Astrocyte (in vitro differentiated cells and primary cell): ENCODE measurements at regions not wholly inside any gene's neighbourhood (a gene's known extent, or its start where the extent isn't known, plus 50 kb on each side); places are given as distances from the start of the nearest gene placed in this dataset.

Experiments
- DNase-seq: peaks from one replicate; pipeline ENCODE4 v3.0.0-alpha.2; 2010; ENCODE audit warnings: low read depth
- FAIRE-seq: peaks from 2 replicates; lab custom pipeline; 2011; peaks lifted over from hg19 to GRCh38; lab: Jason Lieb, UNC
- H2AFZ ChIP-seq: 2 replicates; pipeline ENCODE4 v1.6.0; 2012; ENCODE audit warnings: low read depth, low read length, inconsistent platforms
- H3K27ac ChIP-seq: 2 replicates; pipeline ENCODE4 v1.5.1; 2011; ENCODE audit warnings: low read depth, low read length, inconsistent platforms
- H3K27me3 ChIP-seq: 2 replicates; pipeline ENCODE4 v1.6.0; 2011; ENCODE audit warnings: low read length, inconsistent platforms; ENCODE audit not compliant: insufficient read depth
- H3K36me3 ChIP-seq: 2 replicates; pipeline ENCODE4 v1.5.1; 2011; ENCODE audit warnings: low read length, inconsistent platforms; ENCODE audit not compliant: insufficient read depth
- H3K4me1 ChIP-seq: 2 replicates; pipeline ENCODE4 v1.5.1; 2011; ENCODE audit warnings: low read length, inconsistent platforms; ENCODE audit not compliant: insufficient read depth
- H3K4me2 ChIP-seq: 2 replicates; pipeline ENCODE4 v1.6.0; 2012; ENCODE audit warnings: low read length, inconsistent platforms
- H3K4me3 ChIP-seq: 2 replicates; pipeline ENCODE4 v1.5.1; 2011; ENCODE audit warnings: low read depth, mild to moderate bottlenecking, low read length, inconsistent platforms; ENCODE audit not compliant: insufficient read depth
- H3K79me2 ChIP-seq: 2 replicates; pipeline ENCODE4 v1.6.0; 2012; ENCODE audit warnings: mild to moderate bottlenecking, low read length, inconsistent platforms; ENCODE audit not compliant: insufficient read depth
- H3K9ac ChIP-seq: 2 replicates; pipeline ENCODE4 v1.6.0; 2012; ENCODE audit warnings: mild to moderate bottlenecking, low read length, inconsistent platforms
- H3K9me3 ChIP-seq: 2 replicates; pipeline ENCODE4 v1.5.1; 2012; ENCODE audit warnings: low read depth, mild to moderate bottlenecking, low read length, inconsistent platforms; ENCODE audit not compliant: insufficient read depth
- H4K20me1 ChIP-seq: 2 replicates; pipeline ENCODE4 v1.6.0; 2012; ENCODE audit warnings: low read length, inconsistent platforms; ENCODE audit not compliant: insufficient read depth
- H3K27ac Mint-ChIP-seq: one replicate; pipeline ENCODE4 v1.8.0; 2021; ENCODE audit warnings: mild to moderate bottlenecking, mixed read lengths; ENCODE audit not compliant: unreplicated experiment
- H3K27me3 Mint-ChIP-seq: one replicate; pipeline ENCODE4 v1.8.0; 2021; ENCODE audit warnings: low read depth, mixed read lengths; ENCODE audit not compliant: unreplicated experiment
- H3K36me3 Mint-ChIP-seq: one replicate; pipeline ENCODE4 v1.8.0; 2021; ENCODE audit warnings: low read depth, mixed read lengths; ENCODE audit not compliant: unreplicated experiment
- H3K4me1 Mint-ChIP-seq: one replicate; pipeline ENCODE4 v1.8.0; 2021; ENCODE audit warnings: low read depth, mixed read lengths; ENCODE audit not compliant: unreplicated experiment
- H3K4me3 Mint-ChIP-seq: one replicate; pipeline ENCODE4 v1.8.0; 2021; ENCODE audit warnings: mild to moderate bottlenecking, moderate library complexity, mixed read lengths; ENCODE audit not compliant: unreplicated experiment
- H3K9me3 Mint-ChIP-seq: one replicate; pipeline ENCODE4 v1.8.0; 2021; ENCODE audit warnings: mild to moderate bottlenecking, mixed read lengths; ENCODE audit not compliant: unreplicated experiment
- EZH2 ChIP-seq: IDR thresholded peaks from 2 replicates; pipeline ENCODE4 v1.6.1; 2012; ENCODE audit warnings: mild to moderate bottlenecking, low read length, inconsistent platforms; ENCODE audit not compliant: insufficient read depth
- TF ChIP-seq, protein P1 (sequence below): IDR thresholded peaks from 2 replicates; pipeline ENCODE4 v1.5.1; 2011; ENCODE audit warnings: low read depth, mild to moderate bottlenecking, inconsistent platforms, low read length, moderate library complexity; ENCODE audit not compliant: insufficient read depth

DNA sequence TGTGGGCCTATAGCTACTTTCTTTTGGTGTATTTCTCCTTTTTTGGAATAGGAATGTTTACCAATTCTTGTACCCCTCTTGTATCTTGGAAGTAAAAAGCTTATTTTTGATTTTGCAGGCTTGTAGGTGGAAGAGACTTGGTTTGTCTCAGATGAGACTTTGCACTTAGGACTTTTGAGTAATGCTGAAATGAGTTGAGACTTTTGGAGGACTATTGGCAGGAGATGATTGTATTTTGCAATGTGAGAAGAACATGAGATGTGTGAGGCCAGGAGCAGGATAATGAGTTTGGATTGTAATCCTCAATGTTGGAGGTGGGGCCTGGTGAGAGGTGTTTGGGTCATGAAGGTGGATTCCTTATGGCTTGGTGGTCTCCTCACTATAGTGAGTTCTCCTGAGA is 106.3 kb downstream of the KBTBD8 start:
- peaks cover 10% of the 10 kb centered on the region for H3K9me3 Mint-ChIP-seq
- DNase-seq (no peak), FAIRE-seq (no peak)
- no peaks in the 10 kb centered on the region for H4K20me1 ChIP-seq
- no peak overlapping the region for H3K27ac ChIP-seq
- no peak overlapping the region for H2AFZ ChIP-seq
- no peak overlapping the region for H3K4me3 Mint-ChIP-seq
- H3K36me3 Mint-ChIP-seq, result no peaks in the 10 kb centered on the region
- no peak for TF ChIP-seq EZH2
- TF ChIP-seq, protein P1, sequence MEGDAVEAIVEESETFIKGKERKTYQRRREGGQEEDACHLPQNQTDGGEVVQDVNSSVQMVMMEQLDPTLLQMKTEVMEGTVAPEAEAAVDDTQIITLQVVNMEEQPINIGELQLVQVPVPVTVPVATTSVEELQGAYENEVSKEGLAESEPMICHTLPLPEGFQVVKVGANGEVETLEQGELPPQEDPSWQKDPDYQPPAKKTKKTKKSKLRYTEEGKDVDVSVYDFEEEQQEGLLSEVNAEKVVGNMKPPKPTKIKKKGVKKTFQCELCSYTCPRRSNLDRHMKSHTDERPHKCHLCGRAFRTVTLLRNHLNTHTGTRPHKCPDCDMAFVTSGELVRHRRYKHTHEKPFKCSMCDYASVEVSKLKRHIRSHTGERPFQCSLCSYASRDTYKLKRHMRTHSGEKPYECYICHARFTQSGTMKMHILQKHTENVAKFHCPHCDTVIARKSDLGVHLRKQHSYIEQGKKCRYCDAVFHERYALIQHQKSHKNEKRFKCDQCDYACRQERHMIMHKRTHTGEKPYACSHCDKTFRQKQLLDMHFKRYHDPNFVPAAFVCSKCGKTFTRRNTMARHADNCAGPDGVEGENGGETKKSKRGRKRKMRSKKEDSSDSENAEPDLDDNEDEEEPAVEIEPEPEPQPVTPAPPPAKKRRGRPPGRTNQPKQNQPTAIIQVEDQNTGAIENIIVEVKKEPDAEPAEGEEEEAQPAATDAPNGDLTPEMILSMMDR, result no peak
- no peak overlapping the region for H3K4me2 ChIP-seq
- H3K79me2 ChIP-seq, result no peaks in the 10 kb centered on the region
- H3K4me3 ChIP-seq, result no peak overlapping the region
- H3K27me3 Mint-ChIP-seq, result peaks cover 2% of the 10 kb centered on the region
- no peak overlapping the region for H3K9ac ChIP-seq
- H3K4me1 Mint-ChIP-seq, result no peaks in the 10 kb centered on the region
- H3K36me3 ChIP-seq, result no peaks in the 10 kb centered on the region
- H3K9me3 ChIP-seq, result no peaks in the 10 kb centered on the region
- no peaks in the 10 kb centered on the region for H3K4me1 ChIP-seq
- H3K27ac Mint-ChIP-seq, result no peak overlapping the region
- no peaks in the 10 kb centered on the region for H3K27me3 ChIP-seq

DNA sequence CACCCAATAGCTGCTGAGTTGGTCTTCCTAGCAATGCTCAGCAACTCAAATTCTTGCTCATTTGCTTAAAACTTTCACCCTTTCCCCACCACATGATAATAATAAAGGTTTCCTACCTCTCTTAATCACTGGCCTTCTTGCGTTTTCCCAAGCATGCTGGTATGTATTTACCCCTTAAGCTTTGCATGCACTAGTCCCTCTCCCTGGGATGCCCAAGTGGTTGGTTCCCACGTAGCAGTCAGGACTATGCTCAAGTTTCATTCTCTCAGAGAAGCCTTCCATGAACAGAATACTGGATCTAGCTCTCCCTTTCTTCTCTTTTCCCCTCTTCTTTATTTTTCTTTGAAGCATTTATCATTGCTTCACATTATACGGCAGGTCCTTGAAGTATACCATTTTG is 108.8 kb downstream of the KBTBD8 start:
- Histone ChIP-seq H3K27ac (no peak overlapping the region), H3K27me3 (no peaks in the 10 kb centered on the region), H3K4me3 (no peak overlapping the region), H3K36me3 (no peaks in the 10 kb centered on the region), H3K9ac (no peak overlapping the region), H3K79me2 (no peaks in the 10 kb centered on the region), H3K9me3 (no peaks in the 10 kb centered on the region), H4K20me1 (no peaks in the 10 kb centered on the region), H3K4me2 (no peak overlapping the region), H3K4me1 (no peaks in the 10 kb centered on the region), H2AFZ (no peak overlapping the region)
- H3K4me3 Mint-ChIP-seq, result no peak overlapping the region
- DNase-seq, result no peak
- peaks cover 3% of the 10 kb centered on the region for H3K4me1 Mint-ChIP-seq
- peaks cover 2% of the 10 kb centered on the region for H3K27me3 Mint-ChIP-seq
- H3K27ac Mint-ChIP-seq, result no peak overlapping the region
- TF ChIP-seq EZH2, result no peak
- TF ChIP-seq, protein P1, result no peak
- no peak for FAIRE-seq
- H3K9me3 Mint-ChIP-seq, result peaks cover 10% of the 10 kb centered on the region
- H3K36me3 Mint-ChIP-seq, result no peaks in the 10 kb centered on the region

DNA sequence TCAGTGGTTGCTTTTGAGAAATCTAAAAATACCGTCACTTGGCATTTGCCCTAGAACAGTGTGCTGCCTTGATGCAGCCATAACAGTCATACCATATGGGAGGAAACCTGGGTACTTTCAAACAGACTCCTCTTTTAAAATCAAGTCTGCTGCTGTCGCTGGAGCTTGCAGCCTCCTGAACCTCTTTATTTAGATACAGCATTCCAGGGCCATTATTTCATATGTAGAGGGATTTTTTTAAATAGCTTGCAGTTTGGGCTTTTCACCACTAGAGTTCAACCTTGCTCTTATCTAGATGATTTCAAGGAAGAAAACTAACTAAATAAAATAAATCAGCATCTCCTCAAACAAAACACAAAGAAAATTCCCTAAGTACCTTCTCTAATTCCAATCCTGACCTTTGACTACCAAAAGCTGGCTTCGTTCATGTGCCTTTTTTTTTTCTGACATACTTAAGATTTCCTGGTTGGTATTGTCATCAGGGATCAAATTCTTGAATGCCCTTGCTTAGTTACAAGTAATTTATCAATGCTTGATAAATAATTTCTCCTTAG is 111.6 kb downstream of the KBTBD8 start:
- H2AFZ ChIP-seq, result no peak overlapping the region
- no peak overlapping the region for H3K4me3 ChIP-seq
- no peaks in the 10 kb centered on the region for H3K9me3 Mint-ChIP-seq
- TF ChIP-seq EZH2, result no peak
- TF ChIP-seq, protein P1, result peak; percentile 81
- no peak overlapping the region for H3K9ac ChIP-seq
- H3K36me3 ChIP-seq, result no peaks in the 10 kb centered on the region
- H3K27me3 ChIP-seq, result no peaks in the 10 kb centered on the region
- no peak overlapping the region for H3K4me3 Mint-ChIP-seq
- H3K27ac Mint-ChIP-seq, result no peak overlapping the region
- no peaks in the 10 kb centered on the region for H3K4me1 ChIP-seq
- no peaks in the 10 kb centered on the region for H4K20me1 ChIP-seq
- H3K79me2 ChIP-seq, result no peaks in the 10 kb centered on the region
- DNase-seq, result peak; percentile 49
- H3K27ac ChIP-seq, result no peak overlapping the region
- H3K4me1 Mint-ChIP-seq, result peaks cover 3% of the 10 kb centered on the region
- no peaks in the 10 kb centered on the region for H3K9me3 ChIP-seq
- peaks cover 2% of the 10 kb centered on the region for H3K27me3 Mint-ChIP-seq
- FAIRE-seq, result no peak
- no peak overlapping the region for H3K4me2 ChIP-seq
- H3K36me3 Mint-ChIP-seq, result no peaks in the 10 kb centered on the region
